Esophagus muscularis mucosa (tissue), 4 donors: ENCODE measurements at regions not wholly inside any gene's neighbourhood (a gene's known extent, or its start where the extent isn't known, plus 50 kb on each side); places are given as distances from the start of the nearest gene placed in this dataset.
"Not testable (repeated sequence)": the region's sequence is repeated elsewhere in the genome, so short reads cannot be mapped to it uniquely, and the experiment has no call there.

Source experiments
- DNase-seq: peaks from one replicate; pipeline ENCODE4 v3.0.0-alpha.2; 2017; ENCODE audit errors: extremely low spot score
- H3K27ac ChIP-seq, 4 donors: fragments of 200-600 bp; sonication (generic); replicated peaks in 1 of 4; 1 replicate in 3 of 4; 2 replicates in 1 of 4; pipeline ENCODE4 v1.5.1; 2016 to 2019; ENCODE audit warnings: mild to moderate bottlenecking in 1 of 4
- H3K27me3 ChIP-seq, 4 donors: fragments of 200-600 bp; sonication (generic); one replicate each; pipeline versions ENCODE4 v1.5.1 to v1.6.0; 2016 to 2019
- H3K36me3 ChIP-seq, 4 donors: fragments of 200-600 bp; sonication (generic); one replicate each; pipeline ENCODE4 v1.5.1; 2016 to 2019
- H3K4me1 ChIP-seq, 4 donors: fragments of 200-600 bp; sonication (generic); one replicate each; pipeline ENCODE4 v1.5.1; 2016 to 2019
- H3K4me3 ChIP-seq, 4 donors: fragments of 200-600 bp; sonication (generic); 1 replicate in 2 of 4; 2 replicates in 2 of 4; pipeline ENCODE4 v1.5.1; 2016 to 2019; ENCODE audit warnings: mild to moderate bottlenecking in 4 of 4, moderate library complexity in 1 of 4
- H3K9me3 ChIP-seq, 4 donors: fragments of 200-600 bp; sonication (generic); 1 replicate in 3 of 4; 2 replicates in 1 of 4; pipeline ENCODE4 v1.5.1; 2016 to 2019
- CTCF ChIP-seq, 3 experiments: fragments of 200-600 bp in 2 of 3; fragments of 450-650 bp in 1 of 3; sonication (generic) in 2 of 3; IDR thresholded peaks; one replicate each; pipeline ENCODE4 v1.5.1; 2017 to 2019; ENCODE audit warnings: antibody characterized with exemption in 3 of 3, mild to moderate bottlenecking in 2 of 3, moderate library complexity in 1 of 3
- EP300 ChIP-seq: sonication (generic); formaldehyde crosslinking; IDR thresholded peaks from one replicate; pipeline ENCODE4 v1.6.1; 2017; ENCODE audit warnings: antibody characterized with exemption
- POLR2A ChIP-seq: fragments of 450-650 bp; IDR thresholded peaks from one replicate; pipeline ENCODE4 v1.6.1; 2017; ENCODE audit warnings: antibody characterized with exemption, moderate library complexity, mild to moderate bottlenecking, low read depth
- POLR2AphosphoS5 ChIP-seq, 2 donors: sonication (generic); formaldehyde crosslinking; IDR thresholded peaks; one replicate each; pipeline ENCODE4 v1.6.1; 2017; ENCODE audit warnings: antibody characterized with exemption in 2 of 2
- WGBS: methylation state at CpG from one replicate; pipeline ENCODE4 v1.1.5; 2018; 5-methylcytosine and 5-hydroxymethylcytosine counted together
- intact Hi-C: fragments of 100-400 bp; cut with DNase I; formaldehyde crosslinking; loops from one replicate; pipeline ENCODE4 v1.15.1; 2023

GRCh38 chr1:221284028-221284427 is 404.8 kb downstream of the HLX start:
- Histone ChIP-seq H3K4me3 (no peak overlapping the region), H3K27me3 (no peaks in the 10 kb centered on the region), H3K27ac (no peak overlapping the region), H3K4me1 (peaks cover 0 to 22% (median 11%) of the 10 kb centered on the region in 4 donors), H3K36me3 (no peaks in the 10 kb centered on the region), H3K9me3 (no peaks in the 10 kb centered on the region)
- DNase-seq = no peak
- WGBS = 54% methylated on average over 1 of the region's 1 CpG
- intact Hi-C loops = no loop called here
- TF ChIP-seq POLR2AphosphoS5 (IDR thresholded peaks at IDR 0.05) (no peak), POLR2A (no peak), CTCF (IDR thresholded peaks at IDR 0.05) (no peak), EP300 (no peak)

- H3K27me3 ChIP-seq, H3K36me3 ChIP-seq, H3K9me3 ChIP-seq, H3K27ac ChIP-seq, DNase-seq, intact Hi-C loops, H3K4me3 ChIP-seq: not testable (repeated sequence)
- peaks cover 0 to 22% (median 11%) of the 10 kb centered on the region in 4 donors for H3K4me1 ChIP-seq
- 90% methylated on average over 14 of the region's 14 CpGs for WGBS
Measured at GRCh38 chr1:221284991-221285390, 405.7 kb downstream of the HLX start.

GRCh38 chr1:221285458-221286210 is 406.4 kb downstream of the HLX start:
- DNase-seq = not testable (repeated sequence)

GRCh38 chr1:221286399-221286798 is 407.2 kb downstream of the HLX start:
- H3K27ac ChIP-seq = no peak overlapping the region
- H3K27me3 ChIP-seq = no peaks in the 10 kb centered on the region
- H3K9me3 ChIP-seq = no peaks in the 10 kb centered on the region
- TF ChIP-seq POLR2AphosphoS5 (IDR thresholded peaks at IDR 0.05) (no peak), POLR2A (no peak), CTCF (IDR thresholded peaks at IDR 0.05) (no peak)
- no peaks in the 10 kb centered on the region for H3K36me3 ChIP-seq
- H3K4me1 ChIP-seq = peaks cover 0 to 22% (median 11%) of the 10 kb centered on the region in 4 donors
- 50% methylated on average over 1 of the region's 1 CpG for WGBS
- no peak overlapping the region for H3K4me3 ChIP-seq
- DNase-seq = no peak
- intact Hi-C loops = no loop called here

More at GRCh38 chr1:221285458-221286210, 406.4 kb downstream of the HLX start:
- peaks cover 0 to 22% (median 11%) of the 10 kb centered on the region in 4 donors for H3K4me1 ChIP-seq
- H3K9me3 ChIP-seq, H3K27ac ChIP-seq, intact Hi-C loops, H3K4me3 ChIP-seq, H3K27me3 ChIP-seq, H3K36me3 ChIP-seq: not testable (repeated sequence)
- WGBS = 98% methylated on average over 21 of the region's 45 CpGs

GRCh38 chr1:221289103-221289502 is 409.9 kb downstream of the HLX start:
- no peak overlapping the region for H3K4me3 ChIP-seq
- intact Hi-C loops = no loop called here

More at GRCh38 chr1:221289103-221289502, 409.9 kb downstream of the HLX start:
- DNase-seq = no peak
- no peaks in the 10 kb centered on the region for H3K9me3 ChIP-seq
- peaks cover 0 to 6% (median under 1%) of the 10 kb centered on the region in 4 donors for H3K4me1 ChIP-seq
- no peaks in the 10 kb centered on the region for H3K27me3 ChIP-seq
- no peaks in the 10 kb centered on the region for H3K36me3 ChIP-seq
- 95% methylated on average over 2 of the region's 2 CpGs for WGBS
- no peak overlapping the region for H3K27ac ChIP-seq
- no peak for TF ChIP-seq POLR2A
- no peak for TF ChIP-seq EP300
- TF ChIP-seq CTCF (IDR thresholded peaks at IDR 0.05) = no peak
- TF ChIP-seq POLR2AphosphoS5 (IDR thresholded peaks at IDR 0.05) = no peak
